ENCODE measurements at regions not wholly inside any gene's neighbourhood (a gene's known extent, or its start where the extent isn't known, plus 50 kb on each side); places are given as distances from the start of the nearest gene placed in this dataset.

DNA sequence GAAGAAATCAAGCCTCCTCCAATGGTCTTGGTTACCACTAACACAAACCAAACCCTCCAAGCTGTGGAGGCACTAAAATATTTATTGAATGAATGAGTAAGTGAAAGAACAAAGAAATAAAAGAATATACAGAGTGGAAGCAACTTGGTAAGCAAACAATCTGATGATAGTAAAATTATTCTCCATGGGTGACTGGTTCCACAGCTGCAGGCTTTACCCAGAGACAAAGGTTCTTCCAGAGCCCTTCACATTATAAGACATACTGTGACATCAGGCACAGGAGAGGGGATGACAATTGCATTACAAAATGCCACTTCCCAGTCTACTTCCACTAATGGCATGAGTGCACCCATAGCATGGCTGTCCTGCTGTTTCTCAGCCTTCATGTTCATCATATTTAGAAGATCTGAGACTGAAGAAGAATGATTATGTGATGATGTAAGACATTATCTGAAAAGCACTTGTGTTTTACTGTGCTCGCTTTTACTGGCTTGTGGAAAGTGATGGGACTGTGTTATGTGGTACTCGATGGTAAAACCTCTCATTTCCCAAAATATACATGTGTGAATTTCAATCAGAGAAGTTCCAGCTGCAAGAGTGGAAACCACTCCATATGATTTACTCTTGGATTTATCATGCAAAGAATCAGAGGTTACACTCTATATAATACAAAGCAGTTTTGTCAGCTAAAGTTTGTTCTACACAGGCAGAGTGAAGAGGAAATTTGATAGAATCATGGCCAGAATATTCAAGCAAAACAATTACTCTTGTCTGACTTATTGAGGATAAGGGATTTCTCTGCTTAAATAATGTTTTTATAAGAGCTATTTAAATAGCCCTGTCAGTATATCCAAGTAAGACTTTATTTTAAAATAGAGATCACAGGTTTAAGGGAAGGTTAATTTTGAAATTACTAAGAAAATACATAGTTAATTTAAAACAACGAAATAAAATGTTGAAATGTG, 220.2 kb upstream of the NBEA start:
- no peak for TF ChIP-seq EZH2 (IDR thresholded peaks at IDR 0.05; ENCODE audit: borderline replicate concordance, low read depth, low read length, severe bottlenecking)
- TF ChIP-seq POLR2A (IDR thresholded peaks at IDR 0.05; ENCODE audit: low read depth, low read length): no peak
- TF ChIP-seq JUN (IDR thresholded peaks at IDR 0.05; ENCODE audit: borderline replicate concordance, insufficient read depth, insufficient read length, low read depth): no peak
- TF ChIP-seq, protein P1, sequence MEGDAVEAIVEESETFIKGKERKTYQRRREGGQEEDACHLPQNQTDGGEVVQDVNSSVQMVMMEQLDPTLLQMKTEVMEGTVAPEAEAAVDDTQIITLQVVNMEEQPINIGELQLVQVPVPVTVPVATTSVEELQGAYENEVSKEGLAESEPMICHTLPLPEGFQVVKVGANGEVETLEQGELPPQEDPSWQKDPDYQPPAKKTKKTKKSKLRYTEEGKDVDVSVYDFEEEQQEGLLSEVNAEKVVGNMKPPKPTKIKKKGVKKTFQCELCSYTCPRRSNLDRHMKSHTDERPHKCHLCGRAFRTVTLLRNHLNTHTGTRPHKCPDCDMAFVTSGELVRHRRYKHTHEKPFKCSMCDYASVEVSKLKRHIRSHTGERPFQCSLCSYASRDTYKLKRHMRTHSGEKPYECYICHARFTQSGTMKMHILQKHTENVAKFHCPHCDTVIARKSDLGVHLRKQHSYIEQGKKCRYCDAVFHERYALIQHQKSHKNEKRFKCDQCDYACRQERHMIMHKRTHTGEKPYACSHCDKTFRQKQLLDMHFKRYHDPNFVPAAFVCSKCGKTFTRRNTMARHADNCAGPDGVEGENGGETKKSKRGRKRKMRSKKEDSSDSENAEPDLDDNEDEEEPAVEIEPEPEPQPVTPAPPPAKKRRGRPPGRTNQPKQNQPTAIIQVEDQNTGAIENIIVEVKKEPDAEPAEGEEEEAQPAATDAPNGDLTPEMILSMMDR (IDR thresholded peaks at IDR 0.05; ENCODE audit: extremely low read depth in 1 of 2, insufficient read depth in 1 of 2, low read depth in 1 of 2, low read length in 2 of 2): no peak
- TF ChIP-seq, protein P2, sequence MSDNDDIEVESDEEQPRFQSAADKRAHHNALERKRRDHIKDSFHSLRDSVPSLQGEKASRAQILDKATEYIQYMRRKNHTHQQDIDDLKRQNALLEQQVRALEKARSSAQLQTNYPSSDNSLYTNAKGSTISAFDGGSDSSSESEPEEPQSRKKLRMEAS (IDR thresholded peaks at IDR 0.05; ENCODE audit: insufficient read depth, insufficient read length): no peak
